HG03139 (cell line): ENCODE measurements at regions not wholly inside any gene's neighbourhood (a gene's known extent, or its start where the extent isn't known, plus 50 kb on each side); places are given as distances from the start of the nearest gene placed in this dataset.
"Not testable (repeated sequence)": the region's sequence is repeated elsewhere in the genome, so short reads cannot be mapped to it uniquely, and the experiment has no call there.

Experiments used
- ATAC-seq: cut with Tn5 transposase; IDR thresholded peaks from one replicate; pipeline ENCODE4 v1.9.1; 2021; ENCODE audit not compliant: unreplicated experiment

DNA sequence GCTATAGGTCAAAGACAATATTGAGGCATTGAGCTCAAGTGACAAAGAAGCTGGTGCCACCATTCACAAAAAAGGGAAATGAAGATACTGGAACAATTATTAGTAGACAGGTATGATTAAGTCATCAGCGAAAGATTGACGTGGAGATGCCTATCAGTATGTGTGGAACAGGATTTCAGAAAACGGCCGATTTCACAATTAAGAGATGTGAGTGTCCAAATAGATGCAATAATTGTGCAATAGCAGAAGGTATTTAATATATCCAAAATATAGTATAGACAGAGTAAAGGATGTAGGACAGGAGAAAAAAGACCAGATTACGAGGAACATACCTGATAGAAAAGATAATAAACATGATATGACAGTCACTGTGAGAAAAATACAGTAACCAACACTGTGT is 433.1 kb downstream of the C12orf50 start:
- no peak for ATAC-seq

DNA sequence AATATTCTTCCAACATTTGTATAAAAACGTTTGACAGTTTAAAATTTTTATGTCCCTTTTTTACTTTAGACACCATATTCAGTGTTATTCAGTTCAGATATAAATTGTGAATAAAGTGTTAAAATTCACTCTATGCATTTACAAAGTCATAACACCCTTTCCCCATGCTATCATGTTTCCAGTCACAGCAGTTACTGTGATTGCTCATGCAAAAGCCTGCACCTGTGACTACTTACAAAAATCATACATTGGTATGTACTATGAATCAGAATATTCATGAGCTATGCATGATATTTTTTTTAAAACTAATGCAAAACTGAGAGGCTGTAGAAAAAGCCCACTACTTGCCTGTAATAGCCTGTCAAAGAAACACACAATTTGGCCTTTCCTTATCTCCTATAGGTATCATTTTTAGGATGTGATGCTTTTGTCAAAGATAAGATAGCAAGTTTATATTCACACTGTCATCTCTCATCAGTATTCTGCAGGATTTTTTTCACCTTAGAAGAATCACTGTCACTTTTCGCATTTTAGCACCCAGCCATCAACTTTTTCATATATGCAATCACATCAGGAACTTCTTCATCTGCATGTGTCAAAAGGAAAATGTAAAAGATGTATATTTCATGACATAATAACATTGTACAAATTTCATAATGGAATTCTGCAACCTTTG is 443.2 kb downstream of the C12orf50 start:
- ATAC-seq, result no peak

DNA sequence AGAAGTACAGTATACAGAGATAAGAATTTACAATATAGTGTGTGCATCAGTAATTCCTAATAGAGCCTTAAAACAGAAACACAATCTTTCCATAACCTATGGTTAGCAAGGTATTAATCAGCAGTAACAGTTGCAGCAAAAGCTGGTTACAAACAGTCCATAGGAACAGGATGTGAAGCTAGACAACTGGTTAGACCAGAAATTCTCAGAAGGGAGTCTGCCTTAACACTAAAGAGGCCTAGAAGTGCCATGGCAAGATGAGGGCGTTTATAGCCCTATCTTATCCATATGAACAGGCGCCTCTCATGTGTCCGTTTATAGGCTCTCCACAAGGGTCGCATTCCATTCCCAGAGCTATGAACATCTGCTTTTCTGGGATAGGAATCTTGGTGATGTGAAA is 450.1 kb downstream of the C12orf50 start:
- not testable (repeated sequence) for ATAC-seq

DNA sequence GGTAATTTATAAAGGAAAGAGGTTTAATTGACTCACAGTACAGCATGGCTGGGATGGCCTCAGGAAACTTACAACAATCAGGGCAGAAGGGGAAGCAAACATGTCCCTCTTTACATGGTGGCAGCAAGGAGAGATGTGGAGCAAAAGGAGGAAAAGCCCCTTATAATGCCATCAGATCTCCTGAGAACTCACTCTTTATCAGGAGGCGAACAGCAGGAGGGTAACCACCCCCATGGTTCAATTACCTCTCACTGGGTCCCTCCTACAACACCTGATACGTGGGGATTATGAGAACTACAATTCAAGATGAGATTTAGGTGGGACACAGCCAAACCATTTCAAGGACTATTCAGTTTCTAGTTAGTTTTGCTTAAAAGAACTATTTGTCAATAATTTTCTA is 453.3 kb downstream of the C12orf50 start:
- ATAC-seq, result no peak

DNA sequence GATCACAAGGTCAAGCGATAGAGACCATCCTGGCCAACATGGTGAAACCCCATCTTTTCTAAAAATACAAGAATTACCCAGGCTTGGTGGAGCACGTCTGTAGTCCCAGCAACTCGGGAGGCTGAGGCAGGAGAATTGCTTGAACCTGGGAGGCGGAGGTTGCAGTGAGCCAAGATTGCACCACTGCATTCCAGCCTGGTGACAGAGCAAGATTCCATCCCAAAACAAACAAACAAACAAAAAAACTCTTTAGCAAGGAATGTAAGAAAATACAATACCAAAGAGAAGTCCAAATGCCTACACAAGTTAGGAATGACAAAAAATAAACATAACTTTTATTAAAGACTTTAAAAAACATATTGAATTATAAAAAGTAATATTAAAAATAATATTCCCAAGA is 462.3 kb downstream of the C12orf50 start:
- not testable (repeated sequence) for ATAC-seq

DNA sequence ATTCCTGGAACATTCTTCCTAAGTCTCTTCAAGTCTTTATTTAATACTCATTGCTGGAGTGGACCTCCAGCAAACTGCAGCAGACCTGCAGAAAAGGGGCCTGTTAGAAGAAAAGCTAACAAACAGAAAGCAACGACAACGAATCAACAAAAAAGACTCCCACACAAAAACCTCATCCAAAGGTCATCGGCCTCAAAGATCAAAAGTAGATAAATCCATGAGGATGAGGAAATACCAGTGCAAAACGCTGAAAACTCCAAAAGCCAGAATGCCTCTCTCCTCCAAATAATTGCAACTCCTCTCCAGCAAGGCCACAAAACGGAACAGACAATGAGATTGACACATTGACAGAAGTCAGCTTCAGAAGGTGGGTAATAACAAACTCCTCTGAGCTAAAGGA is 472.2 kb downstream of the C12orf50 start:
- no peak for ATAC-seq

DNA sequence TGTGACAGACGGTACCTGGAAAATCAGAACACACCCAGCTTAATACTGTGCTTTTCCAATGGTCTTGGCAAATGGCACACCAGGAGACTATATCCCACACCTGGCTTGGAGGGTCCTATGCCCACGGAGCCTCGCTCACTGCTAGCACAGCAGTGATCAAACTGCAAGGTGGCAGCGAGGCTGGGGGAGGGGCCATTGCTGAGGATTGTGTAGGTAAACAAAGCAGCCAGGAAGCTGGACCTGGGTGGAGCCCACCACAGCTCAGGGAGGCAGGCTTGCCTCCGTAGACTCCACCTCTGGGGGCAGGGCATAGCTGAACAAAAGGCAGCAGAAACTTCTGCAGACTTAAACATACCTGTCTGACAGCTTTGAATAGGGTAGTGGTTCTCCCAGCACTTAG is 498.0 kb downstream of the C12orf50 start:
- ATAC-seq, result not testable (repeated sequence)

DNA sequence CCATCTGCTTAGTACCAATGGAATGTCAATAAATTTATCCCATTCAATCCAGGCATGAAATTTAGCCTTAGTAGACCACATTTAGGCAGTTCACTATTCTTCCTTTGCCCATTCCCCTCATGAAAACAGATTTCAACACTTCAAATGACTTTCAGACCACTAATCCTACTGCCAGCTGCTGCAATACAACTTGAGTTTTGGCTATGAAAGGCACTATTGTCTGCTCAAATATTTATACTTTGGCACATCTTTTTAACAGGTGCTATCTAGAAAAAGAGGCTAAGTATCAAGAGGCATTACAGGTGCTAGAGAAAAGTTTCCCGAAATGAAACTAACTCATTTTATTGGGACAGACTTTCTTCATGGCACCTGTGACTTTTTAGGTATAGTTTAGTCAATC is 499.8 kb downstream of the C12orf50 start:
- no peak for ATAC-seq

DNA sequence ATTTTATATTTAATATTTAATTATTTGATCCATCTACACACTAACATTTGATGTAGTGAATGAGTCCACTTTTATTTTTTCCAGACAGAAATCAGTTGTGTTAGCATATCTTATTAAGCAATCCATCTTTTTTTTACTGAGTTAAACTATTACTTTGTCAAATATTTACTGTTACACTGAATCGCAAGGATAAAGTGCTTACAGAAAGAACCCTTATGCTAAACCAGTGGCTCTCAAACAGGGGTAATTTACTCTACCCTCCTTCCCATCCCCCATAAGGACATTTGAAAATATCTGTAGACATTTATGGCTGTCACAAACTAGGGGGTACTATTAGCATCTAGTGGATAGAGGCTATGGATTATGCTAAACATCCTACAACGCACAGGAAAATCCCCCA is 508.2 kb downstream of the C12orf50 start:
- ATAC-seq, result no peak

DNA sequence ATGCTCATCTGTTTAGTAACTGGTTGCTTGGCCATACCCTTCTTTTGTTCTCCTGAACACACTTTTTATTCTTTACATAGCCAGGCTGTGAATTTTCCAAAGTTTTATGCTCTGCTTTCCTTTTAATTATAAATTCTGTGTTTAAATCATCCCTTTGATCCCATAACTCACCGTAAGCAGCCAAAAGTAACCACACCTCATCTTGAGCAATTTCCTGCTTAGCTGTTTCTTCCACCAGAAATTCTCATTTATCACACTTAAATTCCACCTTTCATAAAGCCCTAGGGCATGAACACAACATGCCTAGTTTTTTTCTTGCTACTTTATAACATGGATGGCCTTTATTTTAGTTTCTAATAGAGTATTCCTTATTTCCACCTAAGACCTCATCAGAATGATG is 510.7 kb downstream of the C12orf50 start:
- no peak for ATAC-seq

DNA sequence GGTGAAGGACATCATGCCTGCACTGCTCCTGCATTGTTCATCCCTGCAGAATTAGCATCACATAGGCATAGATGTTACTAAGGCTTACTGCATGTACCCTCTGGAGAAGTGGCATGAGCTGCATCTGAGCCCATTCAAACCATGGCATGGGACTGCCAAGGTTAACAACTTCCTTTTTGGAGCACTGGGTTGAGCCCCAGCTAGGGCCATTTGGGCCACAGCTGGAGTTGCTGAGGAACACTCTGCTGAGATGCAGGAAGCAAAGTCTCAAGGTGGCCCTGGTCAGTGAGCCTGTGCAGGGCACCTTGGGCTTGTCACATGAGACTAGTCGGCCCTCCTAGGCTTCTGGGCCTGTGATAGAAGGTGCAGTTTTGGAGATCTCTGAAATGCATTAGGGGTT is 511.2 kb downstream of the C12orf50 start:
- no peak for ATAC-seq

DNA sequence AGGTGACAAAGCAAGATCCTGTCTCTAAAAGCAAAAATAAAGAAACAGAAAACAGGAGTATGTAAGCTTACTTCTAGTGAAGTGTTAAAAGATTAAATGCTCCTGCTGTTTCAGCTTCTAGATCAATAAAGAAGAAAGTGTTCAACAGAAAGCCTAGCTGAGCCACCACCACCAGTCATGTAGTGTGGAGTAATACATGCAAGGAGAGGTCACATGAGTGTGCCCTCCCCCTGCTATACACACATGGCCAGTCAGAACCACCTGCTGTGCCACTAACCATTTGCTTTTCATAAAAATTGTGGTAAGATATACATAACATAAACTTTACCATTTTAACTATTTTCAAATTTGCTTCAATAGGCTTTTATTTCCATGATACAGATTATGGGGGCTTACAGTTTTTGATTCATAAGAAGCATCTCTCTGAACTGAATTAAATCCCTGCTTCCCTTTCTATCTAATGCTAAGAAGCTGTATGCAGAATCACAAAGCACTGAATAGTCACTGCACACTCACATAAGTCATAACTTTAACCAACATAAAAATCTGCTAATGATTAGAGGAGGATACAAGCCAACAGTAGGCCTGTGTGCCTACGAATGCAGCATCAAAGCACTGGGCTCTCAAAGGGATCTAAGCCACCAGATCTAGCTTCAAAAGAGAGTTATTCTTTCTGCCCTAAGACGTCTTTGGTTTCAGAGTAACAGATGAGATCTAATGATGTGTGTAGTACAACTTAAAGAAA is 515.5 kb downstream of the C12orf50 start:
- ATAC-seq, result no peak

DNA sequence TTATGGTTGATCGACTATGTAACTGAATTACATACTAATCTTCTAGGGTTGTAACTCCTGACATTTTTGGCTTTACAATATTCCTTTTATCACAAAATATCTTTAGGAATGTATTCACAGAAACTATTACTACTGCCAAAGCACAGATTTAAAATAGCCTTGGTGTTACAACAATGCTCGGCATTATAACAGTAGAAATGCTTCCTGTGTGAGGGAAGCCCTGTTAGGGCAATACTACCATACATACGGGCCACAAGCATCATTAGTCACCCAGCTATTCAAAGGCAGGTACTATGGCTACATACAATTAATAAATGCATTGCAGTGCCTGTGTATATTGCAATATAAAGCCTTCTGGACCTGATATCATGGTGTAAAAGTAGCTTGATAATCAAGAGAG is 517.8 kb downstream of the C12orf50 start:
- ATAC-seq, result no peak

DNA sequence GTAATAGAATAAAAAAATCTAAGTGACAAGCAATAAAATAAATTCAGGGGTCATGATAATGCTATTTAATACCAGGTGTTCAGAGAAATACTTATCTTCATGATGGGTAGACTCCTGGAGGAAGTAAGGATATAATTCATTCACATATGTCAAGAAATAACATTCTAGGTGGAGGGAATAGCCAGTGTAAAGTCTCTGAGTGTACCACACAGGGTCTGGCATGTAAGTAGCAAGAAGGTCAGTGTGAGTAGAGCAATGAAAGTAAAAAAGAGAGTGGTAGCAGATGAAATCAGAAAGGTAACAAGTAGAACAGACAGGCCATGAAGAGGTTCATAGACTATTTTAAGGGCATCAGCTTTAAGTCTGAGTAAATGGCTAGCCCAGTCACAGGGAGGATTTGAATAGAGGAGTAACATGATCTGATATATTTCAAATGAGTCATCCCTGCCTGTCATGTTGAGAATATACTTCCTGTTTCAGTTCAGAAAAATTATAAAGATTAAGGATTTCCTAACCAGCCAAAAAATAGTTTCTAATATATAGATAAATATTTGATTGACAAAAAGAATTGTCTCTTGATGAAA is 519.9 kb downstream of the C12orf50 start:
- no peak for ATAC-seq

DNA sequence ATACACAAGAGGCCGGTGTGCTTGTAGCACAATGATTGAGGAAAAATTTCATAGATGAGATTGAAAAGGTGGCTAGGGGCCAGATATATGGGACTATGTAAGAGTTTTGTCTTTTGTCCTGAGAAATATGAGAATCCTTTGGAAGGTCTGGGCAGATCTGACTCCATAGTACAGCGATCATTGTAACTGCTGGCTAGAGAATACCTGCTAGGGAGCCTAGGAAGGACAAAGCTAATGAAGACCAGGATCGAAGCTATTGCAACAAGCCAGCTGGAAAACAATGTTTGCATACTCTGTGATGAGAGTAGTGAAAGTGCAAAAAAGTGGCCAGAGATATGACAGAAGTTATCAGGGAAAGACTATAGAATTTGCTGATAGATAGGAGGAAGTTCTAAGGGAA is 537.6 kb downstream of the C12orf50 start:
- ATAC-seq, result no peak

DNA sequence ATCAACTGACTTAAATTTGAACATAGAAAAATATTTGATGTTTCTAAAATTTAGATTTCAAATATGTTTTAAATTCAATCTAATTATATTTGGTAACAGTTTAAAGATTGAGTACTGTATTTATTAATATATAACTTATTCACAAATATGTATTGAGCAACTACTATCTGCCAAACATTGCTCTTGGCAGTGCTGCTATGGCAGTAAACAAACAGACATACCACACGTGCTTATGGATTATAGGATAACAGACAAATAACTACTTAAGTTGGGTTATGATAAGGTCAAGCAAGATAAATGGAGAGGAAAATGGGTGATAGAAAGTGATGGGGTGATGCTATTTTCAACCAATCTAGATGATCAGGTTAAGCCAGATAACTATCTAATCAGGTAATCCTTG is 538.1 kb downstream of the C12orf50 start:
- ATAC-seq, result no peak

DNA sequence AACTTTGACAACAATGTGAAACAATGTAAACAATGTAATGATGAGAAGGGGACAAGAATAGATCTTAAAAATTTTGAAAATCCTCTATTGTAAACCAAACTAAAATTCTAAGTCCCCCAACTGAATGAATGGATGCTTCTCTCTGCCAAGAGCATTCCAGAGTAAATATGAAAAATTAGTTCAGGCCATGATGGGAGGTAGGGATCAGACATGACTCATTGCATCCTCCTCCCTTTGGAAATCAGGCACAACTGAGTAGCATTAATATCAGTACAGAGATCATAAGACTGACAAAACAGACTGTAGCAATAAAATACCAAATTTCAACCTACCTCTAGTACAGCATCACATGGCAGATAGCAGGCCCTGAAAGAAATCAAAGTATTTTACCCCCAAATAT is 559.9 kb downstream of the C12orf50 start:
- no peak for ATAC-seq

DNA sequence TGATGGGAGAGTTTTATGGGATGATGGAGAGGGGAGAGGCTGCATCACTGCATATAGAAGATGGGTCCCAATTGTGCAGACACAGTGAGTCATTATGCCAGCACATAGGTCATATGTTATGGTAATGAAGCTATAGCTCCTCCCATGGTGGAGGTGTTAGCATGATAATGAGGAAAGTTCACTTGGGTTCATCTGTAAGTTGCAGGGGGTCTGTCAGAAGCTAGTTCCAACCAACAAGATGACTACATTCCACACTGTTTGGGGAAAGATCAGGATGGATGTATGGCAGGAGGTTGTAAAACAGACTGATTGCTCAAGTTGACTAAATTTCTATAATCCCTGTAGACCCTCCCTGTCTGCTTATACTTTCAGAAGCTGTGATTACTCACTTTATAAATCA is 561.3 kb downstream of the C12orf50 start:
- no peak for ATAC-seq

DNA sequence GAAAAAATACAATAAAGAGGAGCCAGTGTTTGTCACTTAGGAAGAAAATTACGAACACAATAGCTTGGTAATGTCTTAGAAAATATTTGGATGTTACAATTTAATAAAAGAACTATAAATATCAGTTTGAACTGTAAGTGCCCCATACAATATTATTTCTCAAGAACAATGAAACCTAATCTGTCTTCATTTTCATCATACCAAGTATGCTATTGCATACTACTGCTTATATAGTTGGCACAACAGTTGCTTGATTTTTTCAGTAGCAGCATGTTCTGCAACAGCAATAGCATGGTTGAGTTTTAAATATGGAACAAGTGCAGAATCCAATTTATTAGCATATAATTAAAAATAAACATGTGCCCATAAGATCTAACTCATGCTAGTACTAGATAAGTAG is 564.6 kb downstream of the C12orf50 start:
- no peak for ATAC-seq

DNA sequence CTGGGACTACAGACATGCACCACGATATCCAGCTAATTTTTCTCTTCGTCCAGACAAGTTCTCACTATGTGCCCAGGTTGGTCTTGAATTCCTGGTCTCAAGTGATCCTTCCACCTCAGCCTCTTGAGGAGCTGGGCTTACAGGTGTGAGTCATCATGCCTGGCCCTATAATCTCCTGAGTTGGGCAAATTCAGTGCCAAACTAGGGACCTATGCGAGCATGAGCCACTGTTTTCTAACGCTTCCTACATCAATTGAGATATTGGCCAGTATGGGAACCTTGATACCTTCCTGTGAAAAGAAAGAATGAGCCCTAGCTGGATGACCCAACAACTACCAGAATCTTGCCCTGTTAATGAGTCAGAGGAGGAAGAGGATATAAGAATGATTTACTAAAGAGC is 585.2 kb downstream of the C12orf50 start:
- ATAC-seq, result no peak

DNA sequence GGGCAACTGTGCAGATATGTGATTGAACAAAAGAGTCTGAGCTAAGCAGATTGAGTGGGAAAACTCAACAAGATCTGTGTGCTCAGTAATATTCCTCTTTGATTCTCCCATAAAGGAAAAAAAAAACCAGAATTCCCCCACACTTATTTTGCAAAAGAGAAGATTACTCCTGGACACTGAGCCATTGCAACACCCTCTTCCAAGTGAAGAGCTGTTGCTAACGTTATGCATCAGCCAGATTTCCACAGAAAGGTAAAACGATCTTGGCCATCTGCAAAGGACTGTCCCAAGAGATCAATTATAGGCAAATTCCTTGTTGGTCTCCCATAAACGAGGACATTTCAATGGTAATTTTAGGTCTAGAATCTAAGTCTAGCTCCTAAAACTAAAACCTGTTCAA is 587.7 kb downstream of the C12orf50 start:
- no peak for ATAC-seq

DNA sequence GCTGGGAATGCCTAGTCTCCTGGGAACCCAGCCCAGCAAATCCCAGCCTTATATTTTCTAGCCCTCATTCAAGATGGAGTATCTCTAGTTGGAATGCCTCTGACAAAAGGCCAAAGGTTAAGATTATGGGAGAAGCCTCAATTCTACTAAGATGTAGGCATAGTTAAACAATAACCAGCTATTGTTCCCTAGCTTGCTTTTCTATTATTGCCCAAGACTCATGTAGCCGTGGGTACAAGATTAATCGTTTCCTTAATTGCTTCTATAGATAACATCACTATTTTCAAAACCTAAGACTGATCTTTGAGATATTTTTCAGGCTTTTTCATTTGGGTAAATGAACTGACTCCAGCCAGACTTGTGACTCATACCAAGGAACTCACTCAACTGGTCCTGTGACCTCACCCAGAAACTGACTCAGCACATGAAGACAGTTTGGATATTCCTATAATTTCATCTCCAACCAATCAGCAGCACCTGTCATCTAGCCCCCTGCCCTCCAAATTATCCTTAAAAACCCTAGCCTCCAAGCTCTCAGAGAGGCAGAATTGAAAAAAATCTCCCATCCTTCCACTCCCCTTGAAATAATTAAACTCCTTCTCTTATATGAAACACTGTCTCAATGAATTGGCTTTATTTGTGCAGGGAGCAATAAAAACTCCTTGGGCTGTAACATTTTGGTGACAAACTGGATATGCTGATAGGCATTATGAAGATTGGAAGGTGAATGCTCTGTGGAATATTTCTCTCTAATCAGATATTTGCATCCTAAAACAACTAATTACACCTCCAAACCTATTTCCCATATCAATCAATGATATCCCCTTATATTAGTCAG is 589.0 kb downstream of the C12orf50 start:
- ATAC-seq, result no peak
